GM10248 (cell line): ENCODE measurements at regions not wholly inside any gene's neighbourhood (a gene's known extent, or its start where the extent isn't known, plus 50 kb on each side); places are given as distances from the start of the nearest gene placed in this dataset.

Experiments used
- CTCF ChIA-PET: fragments of 300-600 bp; sonication (Branson Sonifier 250); formaldehyde crosslinking; extraction: SDS; loops from one replicate; lab custom pipeline; 2021; ENCODE audit warnings: antibody characterized with exemption; lab: Yijun Ruan, JAX
- POLR2A ChIA-PET: fragments of 350-650 bp; sonication (Branson Sonifier 250); formaldehyde crosslinking; extraction: SDS; loops from one replicate; lab custom pipeline; 2020; ENCODE audit warnings: antibody characterized with exemption; lab: Yijun Ruan, JAX
- DNase-seq: peaks from one replicate; pipeline ENCODE4 v3.0.0; 2012; ENCODE audit errors: extremely low spot score
- TF ChIP-seq, protein P1 (sequence below): IDR thresholded peaks from 2 replicates; pipeline ENCODE4 v1.5.1; 2012; ENCODE audit warnings: mild to moderate bottlenecking, low read depth; ENCODE audit errors: extremely low read depth, missing control alignments, control extremely low read depth

DNA sequence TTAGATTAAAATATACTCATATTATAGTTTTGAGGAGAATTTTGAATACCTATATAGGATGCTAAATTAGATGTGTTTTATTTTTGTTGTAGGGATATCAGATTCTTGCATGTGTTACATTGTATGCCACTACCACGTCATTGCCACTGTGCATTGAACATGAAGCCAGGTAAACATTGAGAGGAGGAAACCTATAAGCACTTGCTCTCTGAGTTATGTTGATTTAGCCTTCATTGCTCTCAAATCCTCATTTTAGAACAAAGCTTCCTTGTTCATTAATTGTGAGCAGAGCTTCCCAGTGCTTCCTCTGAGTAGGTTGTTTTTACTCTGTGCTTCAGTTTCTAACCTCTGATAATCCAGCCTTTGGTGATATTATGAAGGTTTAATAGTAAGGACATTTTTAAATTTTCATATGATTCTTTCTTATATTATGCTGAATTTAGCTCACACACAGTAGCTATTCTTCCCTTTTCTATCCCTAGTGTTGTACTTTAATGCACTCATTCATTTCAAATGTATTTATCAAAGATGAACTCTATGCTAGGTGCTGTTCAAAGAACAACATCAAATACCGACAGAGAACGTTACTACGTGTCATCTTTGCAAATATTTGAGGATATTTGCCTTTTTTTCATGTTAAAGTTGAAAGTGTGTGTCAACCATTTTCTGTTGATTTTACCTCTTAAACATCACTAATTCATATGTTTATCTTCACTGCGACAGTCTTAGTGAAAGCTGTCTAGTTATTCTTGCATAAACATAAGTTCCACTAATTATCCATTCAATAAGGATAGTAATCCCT, 1448.0 kb upstream of the MIR17HG start:
- DNase-seq = no peak
- POLR2A ChIA-PET = no interaction called here
- TF ChIP-seq, protein P1, sequence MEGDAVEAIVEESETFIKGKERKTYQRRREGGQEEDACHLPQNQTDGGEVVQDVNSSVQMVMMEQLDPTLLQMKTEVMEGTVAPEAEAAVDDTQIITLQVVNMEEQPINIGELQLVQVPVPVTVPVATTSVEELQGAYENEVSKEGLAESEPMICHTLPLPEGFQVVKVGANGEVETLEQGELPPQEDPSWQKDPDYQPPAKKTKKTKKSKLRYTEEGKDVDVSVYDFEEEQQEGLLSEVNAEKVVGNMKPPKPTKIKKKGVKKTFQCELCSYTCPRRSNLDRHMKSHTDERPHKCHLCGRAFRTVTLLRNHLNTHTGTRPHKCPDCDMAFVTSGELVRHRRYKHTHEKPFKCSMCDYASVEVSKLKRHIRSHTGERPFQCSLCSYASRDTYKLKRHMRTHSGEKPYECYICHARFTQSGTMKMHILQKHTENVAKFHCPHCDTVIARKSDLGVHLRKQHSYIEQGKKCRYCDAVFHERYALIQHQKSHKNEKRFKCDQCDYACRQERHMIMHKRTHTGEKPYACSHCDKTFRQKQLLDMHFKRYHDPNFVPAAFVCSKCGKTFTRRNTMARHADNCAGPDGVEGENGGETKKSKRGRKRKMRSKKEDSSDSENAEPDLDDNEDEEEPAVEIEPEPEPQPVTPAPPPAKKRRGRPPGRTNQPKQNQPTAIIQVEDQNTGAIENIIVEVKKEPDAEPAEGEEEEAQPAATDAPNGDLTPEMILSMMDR = no peak
- CTCF ChIA-PET = interaction anchor here (2.2 kb wide), 1 partner anchor 9 kb away, joined by 7 read pairs; no protein-coding TSS in a partner anchor

DNA sequence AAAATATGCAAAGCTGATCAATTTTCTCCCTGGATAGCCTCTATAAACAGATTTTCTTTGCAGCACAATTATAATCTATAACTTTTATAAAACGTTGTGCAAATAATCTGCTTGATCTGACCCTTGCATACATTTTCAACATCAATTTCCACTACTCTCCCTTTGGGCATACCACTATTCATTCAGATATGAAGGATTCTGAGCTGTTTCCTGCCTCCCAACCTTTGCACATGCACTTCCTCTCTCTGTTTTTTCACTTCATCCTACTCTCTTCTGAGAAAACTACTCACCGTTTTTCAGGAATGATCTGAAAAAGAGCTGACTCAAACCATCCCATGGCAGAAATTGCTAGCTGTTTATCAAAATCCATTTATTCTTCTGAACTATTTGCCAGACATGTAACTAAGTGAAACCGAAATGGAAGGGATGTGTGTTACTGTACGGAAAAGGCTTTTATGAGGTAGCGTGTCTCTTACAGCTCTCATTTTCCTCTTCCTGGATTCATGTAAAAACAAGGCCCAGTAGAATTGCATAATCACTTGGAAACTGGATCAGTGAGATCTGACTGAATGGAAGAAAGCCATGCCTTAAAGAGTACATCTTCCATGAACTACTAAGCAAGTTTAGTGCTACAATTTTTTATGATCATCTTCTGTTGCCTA, 1447.3 kb upstream of the MIR17HG start:
- no peak for DNase-seq
- POLR2A ChIA-PET = interaction anchor here (0.5 kb wide), 1 partner anchor 1679 kb away, joined by 3 read pairs; no protein-coding TSS in a partner anchor

DNA sequence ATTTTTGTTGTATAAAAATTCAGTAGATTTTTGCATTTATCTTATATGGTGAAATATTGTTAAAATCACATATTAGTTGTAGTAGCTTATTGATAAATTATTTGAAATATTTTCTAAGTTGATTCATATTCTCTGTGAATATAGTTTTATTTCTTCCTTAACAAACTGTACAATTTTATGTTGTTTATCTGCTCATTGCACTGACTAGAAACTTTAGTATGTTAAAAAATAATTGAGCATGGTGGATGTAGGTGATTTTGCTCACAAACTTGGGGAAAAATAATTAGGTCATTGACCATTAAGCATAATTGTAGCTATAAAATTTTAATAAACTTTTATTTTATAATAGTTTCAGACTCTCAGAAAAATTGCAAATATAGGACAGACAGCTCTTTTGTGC, 1445.3 kb upstream of the MIR17HG start:
- no peak for DNase-seq
- TF ChIP-seq, protein P1 = no peak
- ChIA-PET CTCF (no interaction called here), POLR2A (no interaction called here)

More for the DNA sequence above, 1447.3 kb upstream of the MIR17HG start:
- TF ChIP-seq, protein P1 = no peak
- CTCF ChIA-PET = interaction anchor here (2.2 kb wide), 1 partner anchor 9 kb away, joined by 7 read pairs; no protein-coding TSS in a partner anchor

DNA sequence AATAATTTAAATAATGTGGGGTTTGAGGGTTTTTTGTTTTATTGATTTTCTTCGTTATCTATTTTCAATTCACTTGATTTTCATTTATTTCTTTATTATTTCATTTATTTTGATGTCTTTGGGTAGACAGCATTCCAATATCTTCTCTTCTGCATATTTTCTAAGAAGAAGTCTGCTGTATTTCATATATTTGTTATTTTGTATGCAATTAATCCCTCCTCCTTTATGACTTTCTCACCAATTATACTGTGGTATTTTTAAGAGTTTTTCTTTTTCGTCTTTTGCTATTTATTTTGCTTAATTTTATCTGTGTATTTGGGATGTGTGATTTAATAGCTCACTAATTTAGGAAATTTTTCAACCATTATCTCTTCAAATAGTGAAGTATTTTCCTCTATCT, 1444.4 kb upstream of the MIR17HG start:
- ChIA-PET CTCF (no interaction called here), POLR2A (no interaction called here)
- TF ChIP-seq, protein P1 = no peak
- DNase-seq = no peak

DNA sequence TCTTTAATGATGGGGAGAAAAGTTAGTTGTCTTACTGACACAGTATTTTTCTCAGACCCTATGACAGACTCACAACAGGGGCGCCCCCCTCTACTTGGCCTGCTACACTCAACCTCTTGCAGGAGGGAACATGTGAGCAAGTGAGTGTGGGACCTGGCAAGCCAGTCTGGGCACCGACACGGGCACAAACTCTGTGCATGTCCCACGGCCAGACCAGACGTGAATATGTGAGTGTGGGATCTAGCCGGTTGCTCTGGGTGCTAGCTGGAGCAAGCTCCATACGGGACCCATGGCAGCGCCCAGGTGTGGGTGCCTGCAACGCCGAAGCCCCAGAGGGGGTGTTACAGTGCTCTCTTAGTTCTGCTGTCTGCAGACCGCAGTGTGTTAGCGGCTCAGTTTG, 1437.3 kb upstream of the MIR17HG start:
- ChIA-PET CTCF (no interaction called here), POLR2A (no interaction called here)
- DNase-seq = no peak
- TF ChIP-seq, protein P1 = no peak

DNA sequence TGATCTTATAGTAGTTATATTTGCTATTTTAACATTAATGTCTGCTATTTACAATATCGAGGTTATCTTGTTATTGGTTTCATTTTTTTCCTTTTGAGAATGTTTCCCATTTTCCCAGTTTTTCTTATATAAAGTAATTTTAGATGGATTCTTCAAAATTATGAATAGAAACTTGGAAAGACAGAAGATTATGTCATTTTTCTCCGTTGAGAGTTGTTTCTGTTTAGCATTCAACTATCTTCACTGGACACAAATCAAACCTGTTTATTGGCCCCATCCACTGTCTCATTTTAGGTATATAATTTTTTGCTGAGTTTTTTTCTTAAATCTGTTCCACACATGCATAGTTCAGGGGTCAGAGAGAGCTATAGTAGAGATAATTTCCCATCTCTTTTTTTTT, 1430.9 kb upstream of the MIR17HG start:
- ChIA-PET CTCF (no interaction called here), POLR2A (no interaction called here)
- DNase-seq = no peak
- TF ChIP-seq, protein P1 = no peak
